Keratinocyte (primary cell): ENCODE measurements at regions not wholly inside any gene's neighbourhood (a gene's known extent, or its start where the extent isn't known, plus 50 kb on each side); places are given as distances from the start of the nearest gene placed in this dataset.

Experiments
- DNase-seq: peaks from one replicate; pipeline ENCODE4 v3.0.0-alpha.2; 2011; ENCODE audit warnings: low read depth, missing footprints, low spot score
- FAIRE-seq: peaks from 2 replicates; lab custom pipeline; 2011; peaks lifted over from hg19 to GRCh38; lab: Jason Lieb, UNC
- H2AFZ ChIP-seq: 2 replicates; pipeline ENCODE4 v1.6.0; 2012; ENCODE audit warnings: low read length, control low read depth, inconsistent platforms; ENCODE audit not compliant: control insufficient read depth
- H3K27ac ChIP-seq: 2 replicates; pipeline ENCODE4 v1.5.1; 2011; ENCODE audit warnings: low read length; ENCODE audit not compliant: control insufficient read depth, insufficient read depth
- H3K27me3 ChIP-seq: 3 replicates; pipeline ENCODE4 v1.6.0; 2011; ENCODE audit warnings: low read length; ENCODE audit not compliant: control insufficient read depth, insufficient read depth; ENCODE audit errors: extremely low read depth
- H3K36me3 ChIP-seq, 2 experiments: 2 replicates in 1 of 2; 3 replicates in 1 of 2; pipeline ENCODE4 v1.5.1; 2011; ENCODE audit warnings: low read length in 2 of 2, mild to moderate bottlenecking in 1 of 2; ENCODE audit not compliant: control insufficient read depth in 2 of 2, insufficient read depth in 2 of 2; ENCODE audit errors: extremely low read depth in 1 of 2
- H3K4me1 ChIP-seq: 3 replicates; pipeline ENCODE4 v1.5.1; 2011; ENCODE audit warnings: low read length; ENCODE audit not compliant: control insufficient read depth, insufficient read depth; ENCODE audit errors: extremely low read depth
- H3K4me2 ChIP-seq: 3 replicates; pipeline ENCODE4 v1.6.0; 2011; ENCODE audit warnings: low read depth, low read length; ENCODE audit not compliant: control insufficient read depth, insufficient read depth; ENCODE audit errors: extremely low read depth
- H3K4me3 ChIP-seq, 3 experiments: fragments of 200-600 bp in 1 of 3; sonication (generic) in 1 of 3; 2 replicates in 2 of 3; 3 replicates in 1 of 3; pipeline ENCODE4 v1.5.1; 2011 to 2016; ENCODE audit warnings: low read length in 3 of 3, mild to moderate bottlenecking in 3 of 3, control low read depth in 2 of 3, inconsistent platforms in 1 of 3, low read depth in 1 of 3, mixed read lengths in 1 of 3, mixed run types in 1 of 3, moderate library complexity in 1 of 3; ENCODE audit not compliant: control insufficient read depth in 2 of 3, insufficient read depth in 2 of 3; ENCODE audit errors: extremely low read depth in 1 of 3
- H3K79me2 ChIP-seq: 2 replicates; pipeline ENCODE4 v1.6.0; 2012; ENCODE audit warnings: low read length; ENCODE audit not compliant: control insufficient read depth, insufficient read depth
- H3K9ac ChIP-seq: 3 replicates; pipeline ENCODE4 v1.6.0; 2011; ENCODE audit warnings: low read length; ENCODE audit not compliant: control insufficient read depth, insufficient read depth; ENCODE audit errors: extremely low read depth
- H3K9me1 ChIP-seq: 3 replicates; pipeline ENCODE4 v1.6.0; 2011; ENCODE audit warnings: low read length; ENCODE audit not compliant: control insufficient read depth, insufficient read depth; ENCODE audit errors: extremely low read depth
- H3K9me3 ChIP-seq: 2 replicates; pipeline ENCODE4 v1.5.1; 2012; ENCODE audit warnings: low read depth, low read length; ENCODE audit not compliant: control insufficient read depth
- H4K20me1 ChIP-seq: 3 replicates; pipeline ENCODE4 v1.6.0; 2011; ENCODE audit warnings: low read length; ENCODE audit not compliant: control insufficient read depth, insufficient read depth; ENCODE audit errors: extremely low read depth
- EZH2 ChIP-seq: IDR thresholded peaks from one replicate; pipeline ENCODE4 v1.6.1; 2012; ENCODE audit warnings: inconsistent platforms, mild to moderate bottlenecking, low read length, moderate library complexity
- dilution Hi-C: fragments of 300-500 bp; cut with MboI; formaldehyde crosslinking; loops from one replicate; pipeline ENCODE4 v1.7.0; 2020; ENCODE audit warnings: low sequenced_read_pairs; ENCODE audit not compliant: extremely low pct_ligation_motif_present
- TF ChIP-seq, protein P1 (sequence below), 3 experiments: IDR thresholded peaks in 1 of 3; conservative IDR thresholded peaks in 1 of 3; optimal IDR thresholded peaks in 1 of 3; 2 replicates in 2 of 3; 3 replicates in 1 of 3; pipeline versions ENCODE3 to v1.5.1; 2011; ENCODE audit warnings: low read length in 3 of 3, mild to moderate bottlenecking in 3 of 3, moderate library complexity in 2 of 3, control low read depth in 1 of 3, inconsistent platforms in 1 of 3; ENCODE audit not compliant: insufficient read depth in 2 of 3; ENCODE audit errors: extremely low read depth in 1 of 3

DNA sequence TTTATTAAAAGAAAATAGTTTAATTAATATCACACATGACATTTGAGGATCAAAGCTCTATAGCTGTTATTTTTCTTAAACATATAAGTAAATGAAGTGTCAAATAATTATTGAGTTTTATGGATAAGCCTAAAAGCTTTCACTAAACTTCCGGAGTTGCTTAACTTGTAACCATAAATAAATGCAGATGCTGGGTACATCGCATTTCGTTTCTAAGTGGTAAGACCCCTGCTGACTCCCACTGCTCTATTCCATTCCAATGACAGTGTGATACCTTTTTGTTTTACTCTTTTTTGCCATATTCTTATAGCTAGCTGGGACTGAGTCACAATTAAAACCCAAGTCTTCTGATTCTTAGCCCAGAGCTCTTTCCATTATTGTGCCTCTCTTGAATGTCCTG is 411.1 kb downstream of the SOX2 start:
- H3K27me3 ChIP-seq, result no peaks in the 10 kb centered on the region
- dilution Hi-C loops, result no loop called here
- FAIRE-seq (no peak), DNase-seq (no peak)
- H4K20me1 ChIP-seq, result no peaks in the 10 kb centered on the region
- no peaks in the 10 kb centered on the region for H3K36me3 ChIP-seq
- H3K9me1 ChIP-seq, result no peaks in the 10 kb centered on the region
- H3K27ac ChIP-seq, result no peak overlapping the region
- H2AFZ ChIP-seq, result no peak overlapping the region
- H3K79me2 ChIP-seq, result no peaks in the 10 kb centered on the region
- no peak overlapping the region for H3K4me2 ChIP-seq
- no peak overlapping the region for H3K4me3 ChIP-seq
- no peak overlapping the region for H3K9ac ChIP-seq
- H3K9me3 ChIP-seq, result no peaks in the 10 kb centered on the region
- TF ChIP-seq, protein P1, sequence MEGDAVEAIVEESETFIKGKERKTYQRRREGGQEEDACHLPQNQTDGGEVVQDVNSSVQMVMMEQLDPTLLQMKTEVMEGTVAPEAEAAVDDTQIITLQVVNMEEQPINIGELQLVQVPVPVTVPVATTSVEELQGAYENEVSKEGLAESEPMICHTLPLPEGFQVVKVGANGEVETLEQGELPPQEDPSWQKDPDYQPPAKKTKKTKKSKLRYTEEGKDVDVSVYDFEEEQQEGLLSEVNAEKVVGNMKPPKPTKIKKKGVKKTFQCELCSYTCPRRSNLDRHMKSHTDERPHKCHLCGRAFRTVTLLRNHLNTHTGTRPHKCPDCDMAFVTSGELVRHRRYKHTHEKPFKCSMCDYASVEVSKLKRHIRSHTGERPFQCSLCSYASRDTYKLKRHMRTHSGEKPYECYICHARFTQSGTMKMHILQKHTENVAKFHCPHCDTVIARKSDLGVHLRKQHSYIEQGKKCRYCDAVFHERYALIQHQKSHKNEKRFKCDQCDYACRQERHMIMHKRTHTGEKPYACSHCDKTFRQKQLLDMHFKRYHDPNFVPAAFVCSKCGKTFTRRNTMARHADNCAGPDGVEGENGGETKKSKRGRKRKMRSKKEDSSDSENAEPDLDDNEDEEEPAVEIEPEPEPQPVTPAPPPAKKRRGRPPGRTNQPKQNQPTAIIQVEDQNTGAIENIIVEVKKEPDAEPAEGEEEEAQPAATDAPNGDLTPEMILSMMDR (optimal IDR thresholded peaks at IDR 0.05 in 1 of 3, IDR thresholded peaks at IDR 0.05 in 1 of 3, conservative IDR thresholded peaks at IDR 0.05 in 1 of 3; ENCODE audit: extremely low read depth in 1 of 3, insufficient read depth in 2 of 3, low read length in 3 of 3), result no peak
- no peak for TF ChIP-seq EZH2
- no peaks in the 10 kb centered on the region for H3K4me1 ChIP-seq

DNA sequence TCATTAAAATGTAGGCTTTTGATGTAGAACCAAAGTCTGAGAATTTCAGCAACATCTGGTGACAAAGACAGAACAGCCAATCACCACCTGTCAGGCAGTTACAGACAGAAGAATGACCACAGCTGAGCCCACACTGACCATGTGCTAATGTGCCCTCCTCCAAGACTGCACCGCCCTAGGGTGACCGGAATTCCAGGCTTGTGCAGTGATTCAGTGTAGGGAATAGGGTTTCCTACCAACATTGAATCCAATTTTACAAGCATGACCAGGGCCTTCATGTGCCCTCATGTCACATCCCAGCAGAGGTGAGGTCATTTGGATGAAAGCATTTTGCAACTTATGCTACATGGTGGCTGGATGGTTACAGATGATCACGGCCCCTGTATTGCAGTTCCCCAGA is 412.5 kb downstream of the SOX2 start:
- FAIRE-seq (no peak), DNase-seq (no peak)
- Histone ChIP-seq H3K27ac (no peak overlapping the region), H3K9me3 (no peaks in the 10 kb centered on the region), H3K4me3 (no peak overlapping the region), H3K79me2 (no peaks in the 10 kb centered on the region), H3K27me3 (no peaks in the 10 kb centered on the region), H4K20me1 (no peaks in the 10 kb centered on the region), H3K4me1 (no peaks in the 10 kb centered on the region), H3K9me1 (no peaks in the 10 kb centered on the region), H3K9ac (no peak overlapping the region), H2AFZ (no peak overlapping the region), H3K4me2 (no peak overlapping the region), H3K36me3 (no peaks in the 10 kb centered on the region)
- dilution Hi-C loops, result no loop called here
- TF ChIP-seq EZH2, result no peak
- TF ChIP-seq, protein P1 (optimal IDR thresholded peaks at IDR 0.05 in 1 of 3, IDR thresholded peaks at IDR 0.05 in 1 of 3, conservative IDR thresholded peaks at IDR 0.05 in 1 of 3; ENCODE audit: extremely low read depth in 1 of 3, insufficient read depth in 2 of 3, low read length in 3 of 3), result no peak
